ENCODE measurements at regions not wholly inside any gene's neighbourhood (a gene's known extent, or its start where the extent isn't known, plus 50 kb on each side); places are given as distances from the start of the nearest gene placed in this dataset.

GRCh38 chr5:73273379-73274050 lies 100.5 kb downstream of the TMEM174 start:
- H3K9ac ChIP-seq, result no peak overlapping the region
- no peaks in the 10 kb centered on the region for H3K4me1 ChIP-seq
- H3K36me3 ChIP-seq, result no peaks in the 10 kb centered on the region
- H3K4me3 ChIP-seq, result no peak overlapping the region
- no peak overlapping the region for H3K27ac ChIP-seq
- TF ChIP-seq Cebpa-rat (IDR thresholded peaks at IDR 0.05), result no peak
- H4K20me1 ChIP-seq, result no peaks in the 10 kb centered on the region
- H3K9me3 ChIP-seq, result no peaks in the 10 kb centered on the region
- no peak overlapping the region for H3K4me2 ChIP-seq
- H3K27me3 ChIP-seq, result no peaks in the 10 kb centered on the region

- TF ChIP-seq Cebpa-rat (IDR thresholded peaks at IDR 0.05), result no peak
- Histone ChIP-seq H3K27ac (no peak overlapping the region), H3K4me3 (no peak overlapping the region), H3K4me2 (no peak overlapping the region), H3K9ac (no peak overlapping the region), H4K20me1 (no peaks in the 10 kb centered on the region), H3K9me3 (no peaks in the 10 kb centered on the region), H3K4me1 (no peaks in the 10 kb centered on the region), H3K27me3 (no peaks in the 10 kb centered on the region), H3K36me3 (no peaks in the 10 kb centered on the region)
These were observed 99.4 kb downstream of the TMEM174 start for GRCh38 chr5:73272351-73272750.

- Histone ChIP-seq H3K36me3 (no peaks in the 10 kb centered on the region), H3K4me3 (no peak overlapping the region), H3K4me2 (no peak overlapping the region), H3K9ac (no peak overlapping the region), H3K27me3 (no peaks in the 10 kb centered on the region), H3K9me3 (no peaks in the 10 kb centered on the region), H3K27ac (no peak overlapping the region), H4K20me1 (no peaks in the 10 kb centered on the region), H3K4me1 (no peaks in the 10 kb centered on the region)
- TF ChIP-seq Cebpa-rat (IDR thresholded peaks at IDR 0.05), result no peak
These were observed 95.8 kb downstream of the TMEM174 start for GRCh38 chr5:73268826-73269225.

- H3K4me2 ChIP-seq, result no peak overlapping the region
- no peak overlapping the region for H3K4me3 ChIP-seq
- H3K4me1 ChIP-seq, result no peaks in the 10 kb centered on the region
- TF ChIP-seq Cebpa-rat (IDR thresholded peaks at IDR 0.05), result no peak
- H3K36me3 ChIP-seq, result no peaks in the 10 kb centered on the region
- no peaks in the 10 kb centered on the region for H3K9me3 ChIP-seq
- no peak overlapping the region for H3K27ac ChIP-seq
- no peaks in the 10 kb centered on the region for H3K27me3 ChIP-seq
- H4K20me1 ChIP-seq, result no peaks in the 10 kb centered on the region
- H3K9ac ChIP-seq, result no peak overlapping the region
These were observed 94.9 kb downstream of the TMEM174 start for GRCh38 chr5:73267766-73268435.

- TF ChIP-seq Cebpa-rat (IDR thresholded peaks at IDR 0.05), result no peak
- H3K4me2 ChIP-seq, result no peak overlapping the region
- H3K9me3 ChIP-seq, result no peaks in the 10 kb centered on the region
- no peaks in the 10 kb centered on the region for H3K27me3 ChIP-seq
- H4K20me1 ChIP-seq, result no peaks in the 10 kb centered on the region
- H3K4me1 ChIP-seq, result no peaks in the 10 kb centered on the region
- no peaks in the 10 kb centered on the region for H3K36me3 ChIP-seq
- H3K4me3 ChIP-seq, result no peak overlapping the region
- no peak overlapping the region for H3K9ac ChIP-seq
- H3K27ac ChIP-seq, result no peak overlapping the region
These were observed 94.2 kb downstream of the TMEM174 start for GRCh38 chr5:73266925-73267765.

- TF ChIP-seq Cebpa-rat (IDR thresholded peaks at IDR 0.05), result no peak
- H3K4me2 ChIP-seq, result no peak overlapping the region
- H3K9me3 ChIP-seq, result no peaks in the 10 kb centered on the region
- H3K9ac ChIP-seq, result no peak overlapping the region
- H3K36me3 ChIP-seq, result no peaks in the 10 kb centered on the region
- no peak overlapping the region for H3K4me3 ChIP-seq
- no peaks in the 10 kb centered on the region for H4K20me1 ChIP-seq
- no peaks in the 10 kb centered on the region for H3K27me3 ChIP-seq
- no peak overlapping the region for H3K27ac ChIP-seq
- H3K4me1 ChIP-seq, result no peaks in the 10 kb centered on the region
These were observed 93.3 kb downstream of the TMEM174 start for GRCh38 chr5:73266176-73266738.

- no peaks in the 10 kb centered on the region for H3K36me3 ChIP-seq
- no peak overlapping the region for H3K4me2 ChIP-seq
- H3K9ac ChIP-seq, result no peak overlapping the region
- no peak for TF ChIP-seq Cebpa-rat (IDR thresholded peaks at IDR 0.05)
- H3K27me3 ChIP-seq, result no peaks in the 10 kb centered on the region
- no peaks in the 10 kb centered on the region for H3K4me1 ChIP-seq
- H3K4me3 ChIP-seq, result no peak overlapping the region
- no peak overlapping the region for H3K27ac ChIP-seq
- H3K9me3 ChIP-seq, result no peaks in the 10 kb centered on the region
- no peaks in the 10 kb centered on the region for H4K20me1 ChIP-seq
These were observed 92.6 kb downstream of the TMEM174 start for GRCh38 chr5:73265641-73266040.

GRCh38 chr5:73264631-73265030 lies 91.6 kb downstream of the TMEM174 start:
- Histone ChIP-seq H4K20me1 (no peaks in the 10 kb centered on the region), H3K9ac (no peak overlapping the region), H3K4me2 (no peak overlapping the region), H3K4me1 (no peaks in the 10 kb centered on the region), H3K27ac (no peak overlapping the region), H3K4me3 (no peak overlapping the region), H3K27me3 (no peaks in the 10 kb centered on the region), H3K9me3 (no peaks in the 10 kb centered on the region), H3K36me3 (no peaks in the 10 kb centered on the region)
- no peak for TF ChIP-seq Cebpa-rat (IDR thresholded peaks at IDR 0.05)

GRCh38 chr5:73263001-73263710 lies 90.2 kb downstream of the TMEM174 start:
- Histone ChIP-seq H3K36me3 (no peaks in the 10 kb centered on the region), H3K9ac (no peak overlapping the region), H3K4me3 (no peak overlapping the region), H3K4me2 (no peak overlapping the region), H3K4me1 (no peaks in the 10 kb centered on the region), H3K9me3 (no peaks in the 10 kb centered on the region), H3K27ac (no peak overlapping the region), H4K20me1 (no peaks in the 10 kb centered on the region), H3K27me3 (no peaks in the 10 kb centered on the region)
- TF ChIP-seq Cebpa-rat (IDR thresholded peaks at IDR 0.05), result no peak
